HepG2 (cell line): ENCODE measurements at regions not wholly inside any gene's neighbourhood (a gene's known extent, or its start where the extent isn't known, plus 50 kb on each side); places are given as distances from the start of the nearest gene placed in this dataset.

Experiments
- ATAC-seq: fragments of 200-7000 bp; cut with Tn5 transposase; 3 replicates; pipeline ENCODE4 v1.9.1; 2020; ENCODE audit warnings: mild to moderate bottlenecking, moderate library complexity
- BruUV-seq: library from RNA; stranded (reverse); fragments of 400-500 nt; replicated peaks from 2 replicates; lab custom pipeline; 2021; lab: Mats Ljungman, UMichigan
- CTCF ChIA-PET: fragments of 300-600 bp; formaldehyde crosslinking; extraction: SDS; loops from one replicate; lab custom pipeline; 2021; ENCODE audit warnings: low total read pairs, inconsistent platforms, low intra/inter-chr PET ratio; lab: Yijun Ruan, JAX
- POLR2A ChIA-PET: fragments of 350-600 bp; sonication (Branson Sonifier 250); formaldehyde crosslinking; loops from one replicate; lab custom pipeline; 2020; ENCODE audit warnings: antibody characterized with exemption, inconsistent platforms; lab: Yijun Ruan, JAX
- DNase-seq: peaks from one replicate; pipeline ENCODE4 v3.0.0-alpha.2; 2015; ENCODE audit warnings: low spot score
- FAIRE-seq: peaks from 3 replicates; lab custom pipeline; 2011; peaks lifted over from hg19 to GRCh38; lab: Jason Lieb, UNC
- H2AFZ ChIP-seq: one replicate; pipeline ENCODE4 v1.6.1; 2011; ENCODE audit warnings: low read length, inconsistent platforms
- H3K27ac ChIP-seq: fragments of 300-600 bp; 3 replicates; pipeline ENCODE4 v1.8.0; 2011; ENCODE audit warnings: mixed run types, mild to moderate bottlenecking, mixed read lengths, low read length, inconsistent platforms; ENCODE audit not compliant: insufficient read depth; ENCODE audit errors: extremely low read length
- H3K27me3 ChIP-seq, 2 experiments: fragments of 200-600 bp in 1 of 2; 2 replicates in 1 of 2; 3 replicates in 1 of 2; pipeline versions ENCODE4 v1.6.0 to v1.8.0; 2011; ENCODE audit warnings: low read length in 2 of 2, mild to moderate bottlenecking in 2 of 2, moderate library complexity in 2 of 2, inconsistent platforms in 1 of 2; ENCODE audit not compliant: insufficient read depth in 2 of 2, control insufficient read depth in 1 of 2
- H3K36me3 ChIP-seq, 2 experiments: fragments of 200-600 bp in 1 of 2; replicated peaks in 1 of 2; 2 replicates in 1 of 2; 3 replicates in 1 of 2; pipeline versions ENCODE4 v1.5.1 to v1.8.0; 2011; ENCODE audit warnings: low read length in 2 of 2, inconsistent platforms in 1 of 2; ENCODE audit not compliant: insufficient read depth in 2 of 2, control insufficient read depth in 1 of 2
- H3K4me1 ChIP-seq: 2 replicates; pipeline ENCODE4 v1.5.1; 2012; ENCODE audit warnings: low read length, inconsistent platforms; ENCODE audit not compliant: insufficient read depth
- H3K4me2 ChIP-seq: 2 replicates; pipeline ENCODE4 v1.6.0; 2011; ENCODE audit warnings: low read depth, low read length, inconsistent platforms
- H3K4me3 ChIP-seq, 3 experiments: fragments of 200-600 bp in 1 of 3; sonication (generic), shearing (Covaris generic) in 1 of 3; replicated peaks in 1 of 3; 2 replicates each; pipeline ENCODE4 v1.5.1; 2011 to 2016; ENCODE audit warnings: low read length in 3 of 3, inconsistent platforms in 2 of 3, low read depth in 2 of 3, mild to moderate bottlenecking in 2 of 3, control low read depth in 1 of 3, mixed read lengths in 1 of 3; ENCODE audit not compliant: insufficient read depth in 1 of 3
- H3K79me2 ChIP-seq: one replicate; pipeline ENCODE4 v1.6.1; 2011; ENCODE audit warnings: low read length, inconsistent platforms; ENCODE audit not compliant: insufficient read depth
- H3K9ac ChIP-seq: 2 replicates; pipeline ENCODE4 v1.6.0; 2011; ENCODE audit warnings: mild to moderate bottlenecking, low read depth, low read length, inconsistent platforms; ENCODE audit not compliant: insufficient read depth
- H3K9me3 ChIP-seq: 2 replicates; pipeline ENCODE4 v1.5.1; 2012; ENCODE audit warnings: mild to moderate bottlenecking, low read length
- H4K20me1 ChIP-seq: 2 replicates; pipeline ENCODE4 v1.6.0; 2011; ENCODE audit warnings: inconsistent platforms, mild to moderate bottlenecking, low read length, moderate library complexity; ENCODE audit not compliant: insufficient read depth
- HOXA3 ChIP-seq: sonication (generic); formaldehyde crosslinking; IDR thresholded peaks from 2 replicates; pipeline ENCODE4 v1.5.0; 2020; ENCODE audit warnings: missing genetic modification reagents
- KMT2A ChIP-seq: sonication (generic); formaldehyde crosslinking; IDR thresholded peaks from 2 replicates; pipeline ENCODE4 v1.4.0; 2020; ENCODE audit warnings: missing genetic modification reagents
- WGBS: methylation state at CpG from one replicate; pipeline ENCODE4 v1.1.6; 2017; ENCODE audit warnings: low lambda C conversion rate; 5-methylcytosine and 5-hydroxymethylcytosine counted together
- in situ Hi-C: cut with HindIII; loops from 2 replicates; pipeline ENCODE4 v1.10.0; 2017; ENCODE audit warnings: low pct_unique_long_range_greater_than_20kb; ENCODE audit not compliant: extremely low pct_ligation_motif_present
- intact Hi-C: fragments of 100-400 bp; cut with micrococcal nuclease; formaldehyde crosslinking; loops from one replicate; pipeline ENCODE4 v1.10.0; 2022; ENCODE audit not compliant: unreplicated experiment
- TF ChIP-seq, protein P1 (sequence below): fragments of 450-650 bp; IDR thresholded peaks from 2 replicates; pipeline ENCODE4 v1.6.1; 2016
- TF ChIP-seq, protein P2 (sequence below): sonication (generic); formaldehyde crosslinking; IDR thresholded peaks from 2 replicates; pipeline ENCODE4 v1.5.1; 2020; ENCODE audit warnings: mild to moderate bottlenecking, missing genetic modification reagents, moderate library complexity
- TF ChIP-seq, protein P3 (sequence below): sonication (generic); formaldehyde crosslinking; IDR thresholded peaks from 2 replicates; pipeline ENCODE4 v1.5.0; 2020; ENCODE audit warnings: mild to moderate bottlenecking, missing genetic modification reagents, borderline replicate concordance
- TF ChIP-seq, protein P4 (sequence below), 2 experiments: IDR thresholded peaks; 2 replicates each; pipeline ENCODE4 v1.6.1; 2011 to 2012; ENCODE audit warnings: low read length in 2 of 2, borderline replicate concordance in 1 of 2, low read depth in 1 of 2, mild to moderate bottlenecking in 1 of 2, moderate library complexity in 1 of 2

DNA sequence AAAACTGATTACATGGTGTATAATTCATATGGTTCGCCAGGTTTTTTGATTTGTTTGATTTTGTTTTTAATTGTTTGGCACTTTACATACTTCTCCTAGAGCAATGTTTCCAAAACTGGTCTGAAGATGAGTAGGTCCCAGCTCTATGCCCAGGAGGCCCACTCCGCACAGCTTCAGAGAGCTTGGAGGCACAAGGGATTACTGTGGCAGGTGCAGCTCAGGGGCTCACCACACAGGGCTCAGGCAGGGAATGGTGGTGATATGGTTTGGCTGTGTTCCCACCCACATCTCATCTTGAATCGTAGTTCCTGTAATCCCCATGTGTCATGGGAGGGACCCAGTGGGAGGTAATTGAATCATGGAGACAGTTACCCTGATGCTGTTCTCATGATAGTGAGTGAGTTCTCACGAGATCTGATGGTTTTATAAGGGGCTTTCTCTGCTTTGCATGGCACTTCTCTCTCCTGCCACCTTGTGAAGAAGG, 296.6 kb downstream of the MED10 start:
- TF ChIP-seq KMT2A (CRISPR knock-in tag): no peak
- Histone ChIP-seq H4K20me1 (no peaks in the 10 kb centered on the region), H3K36me3 (no peaks in the 10 kb centered on the region), H3K27ac (no peak overlapping the region), H2AFZ (no peak overlapping the region), H3K4me1 (no peaks in the 10 kb centered on the region), H3K9me3 (no peaks in the 10 kb centered on the region), H3K4me2 (no peak overlapping the region), H3K9ac (no peak overlapping the region), H3K4me3 (no peak overlapping the region), H3K27me3 (no peaks in the 10 kb centered on the region; a peak in 2 of 5 replicates), H3K79me2 (no peaks in the 10 kb centered on the region)
- BruUV-seq: no TSS peak
- POLR2A ChIA-PET: no interaction called here
- no peak for FAIRE-seq
- in situ Hi-C loops: no loop called here
- intact Hi-C loops: no loop called here
- ATAC-seq: no peak
- WGBS: 30% methylated on average over 3 of the region's 4 CpGs
- CTCF ChIA-PET: no interaction called here
- DNase-seq: no peak

DNA sequence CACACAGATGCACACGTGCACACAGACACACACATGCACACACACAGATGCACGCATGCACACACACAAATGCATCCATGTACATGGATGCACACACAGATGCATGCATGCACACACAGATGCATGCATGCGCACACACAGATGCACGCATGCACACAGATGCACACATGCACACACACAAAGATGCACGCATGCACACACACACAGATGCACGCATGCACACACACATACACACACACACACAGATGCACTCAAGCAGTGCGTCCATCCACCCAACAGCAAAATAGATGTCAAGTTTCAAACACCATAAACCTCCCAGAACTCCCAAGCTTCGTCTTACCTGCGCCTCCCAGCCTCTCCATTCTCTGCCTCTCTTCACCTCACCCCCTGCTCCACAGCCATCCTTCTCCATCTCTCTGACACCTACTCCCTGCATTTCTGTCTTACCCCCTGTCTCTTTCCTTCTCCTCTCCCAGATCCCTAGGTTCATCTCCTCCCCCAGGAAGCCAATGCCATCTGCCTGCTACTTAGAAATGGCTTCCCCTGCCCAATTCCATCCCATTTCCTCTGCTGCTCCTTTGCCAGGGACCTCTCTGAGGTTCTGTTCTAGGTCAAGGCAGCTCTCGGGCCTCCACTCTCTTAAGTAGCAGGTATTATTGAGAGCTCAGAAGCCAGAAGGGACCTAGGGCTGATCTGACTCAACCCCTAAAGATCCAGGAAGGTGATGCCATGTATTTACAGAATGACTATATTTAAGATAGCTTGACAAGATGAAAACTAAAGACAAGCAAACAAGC, 297.2 kb downstream of the MED10 start:
- 6% methylated on average over 4 of the region's 10 CpGs for WGBS
- FAIRE-seq: no peak

More for the DNA sequence above, 297.2 kb downstream of the MED10 start:
- Histone ChIP-seq H4K20me1 (no peaks in the 10 kb centered on the region), H3K27ac (no peak overlapping the region)
- TF ChIP-seq, protein P1, sequence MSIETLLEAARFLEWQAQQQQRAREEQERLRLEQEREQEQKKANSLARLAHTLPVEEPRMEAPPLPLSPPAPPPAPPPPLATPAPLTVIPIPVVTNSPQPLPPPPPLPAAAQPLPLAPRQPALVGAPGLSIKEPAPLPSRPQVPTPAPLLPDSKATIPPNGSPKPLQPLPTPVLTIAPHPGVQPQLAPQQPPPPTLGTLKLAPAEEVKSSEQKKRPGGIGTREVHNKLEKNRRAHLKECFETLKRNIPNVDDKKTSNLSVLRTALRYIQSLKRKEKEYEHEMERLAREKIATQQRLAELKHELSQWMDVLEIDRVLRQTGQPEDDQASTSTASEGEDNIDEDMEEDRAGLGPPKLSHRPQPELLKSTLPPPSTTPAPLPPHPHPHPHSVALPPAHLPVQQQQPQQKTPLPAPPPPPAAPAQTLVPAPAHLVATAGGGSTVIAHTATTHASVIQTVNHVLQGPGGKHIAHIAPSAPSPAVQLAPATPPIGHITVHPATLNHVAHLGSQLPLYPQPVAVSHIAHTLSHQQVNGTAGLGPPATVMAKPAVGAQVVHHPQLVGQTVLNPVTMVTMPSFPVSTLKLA: peak; percentile 71
- TF ChIP-seq, protein P2, sequence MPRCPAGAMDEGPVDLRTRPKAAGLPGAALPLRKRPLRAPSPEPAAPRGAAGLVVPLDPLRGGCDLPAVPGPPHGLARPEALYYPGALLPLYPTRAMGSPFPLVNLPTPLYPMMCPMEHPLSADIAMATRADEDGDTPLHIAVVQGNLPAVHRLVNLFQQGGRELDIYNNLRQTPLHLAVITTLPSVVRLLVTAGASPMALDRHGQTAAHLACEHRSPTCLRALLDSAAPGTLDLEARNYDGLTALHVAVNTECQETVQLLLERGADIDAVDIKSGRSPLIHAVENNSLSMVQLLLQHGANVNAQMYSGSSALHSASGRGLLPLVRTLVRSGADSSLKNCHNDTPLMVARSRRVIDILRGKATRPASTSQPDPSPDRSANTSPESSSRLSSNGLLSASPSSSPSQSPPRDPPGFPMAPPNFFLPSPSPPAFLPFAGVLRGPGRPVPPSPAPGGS (CRISPR knock-in tag): no peak
- TF ChIP-seq, protein P3, sequence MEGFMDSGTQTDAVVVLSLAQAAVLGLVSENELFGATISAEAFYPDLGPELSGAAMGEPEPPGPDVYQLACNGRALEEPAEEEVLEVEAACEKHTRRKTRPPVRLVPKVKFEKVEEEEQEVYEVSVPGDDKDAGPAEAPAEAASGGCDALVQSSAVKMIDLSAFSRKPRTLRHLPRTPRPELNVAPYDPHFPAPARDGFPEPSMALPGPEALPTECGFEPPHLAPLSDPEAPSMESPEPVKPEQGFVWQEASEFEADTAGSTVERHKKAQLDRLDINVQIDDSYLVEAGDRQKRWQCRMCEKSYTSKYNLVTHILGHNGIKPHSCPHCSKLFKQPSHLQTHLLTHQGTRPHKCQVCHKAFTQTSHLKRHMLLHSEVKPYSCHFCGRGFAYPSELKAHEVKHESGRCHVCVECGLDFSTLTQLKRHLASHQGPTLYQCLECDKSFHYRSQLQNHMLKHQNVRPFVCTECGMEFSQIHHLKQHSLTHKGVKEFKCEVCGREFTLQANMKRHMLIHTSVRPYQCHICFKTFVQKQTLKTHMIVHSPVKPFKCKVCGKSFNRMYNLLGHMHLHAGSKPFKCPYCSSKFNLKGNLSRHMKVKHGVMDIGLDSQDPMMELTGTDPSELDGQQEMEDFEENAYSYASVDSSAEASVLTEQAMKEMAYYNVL (CRISPR knock-in tag): no peak
- no peak for TF ChIP-seq HOXA3 (CRISPR knock-in tag)
- TF ChIP-seq, protein P4, sequence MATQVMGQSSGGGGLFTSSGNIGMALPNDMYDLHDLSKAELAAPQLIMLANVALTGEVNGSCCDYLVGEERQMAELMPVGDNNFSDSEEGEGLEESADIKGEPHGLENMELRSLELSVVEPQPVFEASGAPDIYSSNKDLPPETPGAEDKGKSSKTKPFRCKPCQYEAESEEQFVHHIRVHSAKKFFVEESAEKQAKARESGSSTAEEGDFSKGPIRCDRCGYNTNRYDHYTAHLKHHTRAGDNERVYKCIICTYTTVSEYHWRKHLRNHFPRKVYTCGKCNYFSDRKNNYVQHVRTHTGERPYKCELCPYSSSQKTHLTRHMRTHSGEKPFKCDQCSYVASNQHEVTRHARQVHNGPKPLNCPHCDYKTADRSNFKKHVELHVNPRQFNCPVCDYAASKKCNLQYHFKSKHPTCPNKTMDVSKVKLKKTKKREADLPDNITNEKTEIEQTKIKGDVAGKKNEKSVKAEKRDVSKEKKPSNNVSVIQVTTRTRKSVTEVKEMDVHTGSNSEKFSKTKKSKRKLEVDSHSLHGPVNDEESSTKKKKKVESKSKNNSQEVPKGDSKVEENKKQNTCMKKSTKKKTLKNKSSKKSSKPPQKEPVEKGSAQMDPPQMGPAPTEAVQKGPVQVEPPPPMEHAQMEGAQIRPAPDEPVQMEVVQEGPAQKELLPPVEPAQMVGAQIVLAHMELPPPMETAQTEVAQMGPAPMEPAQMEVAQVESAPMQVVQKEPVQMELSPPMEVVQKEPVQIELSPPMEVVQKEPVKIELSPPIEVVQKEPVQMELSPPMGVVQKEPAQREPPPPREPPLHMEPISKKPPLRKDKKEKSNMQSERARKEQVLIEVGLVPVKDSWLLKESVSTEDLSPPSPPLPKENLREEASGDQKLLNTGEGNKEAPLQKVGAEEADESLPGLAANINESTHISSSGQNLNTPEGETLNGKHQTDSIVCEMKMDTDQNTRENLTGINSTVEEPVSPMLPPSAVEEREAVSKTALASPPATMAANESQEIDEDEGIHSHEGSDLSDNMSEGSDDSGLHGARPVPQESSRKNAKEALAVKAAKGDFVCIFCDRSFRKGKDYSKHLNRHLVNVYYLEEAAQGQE (IDR thresholded peaks at IDR 0.05; ENCODE audit: borderline replicate concordance in 1 of 2, low read depth in 1 of 2, low read length in 2 of 2): no peak
- TF ChIP-seq, all 625 proteins: peak for 1
- Histone ChIP-seq H3K4me1 (no peaks in the 10 kb centered on the region), H3K4me2 (no peak overlapping the region), H3K9ac (no peak overlapping the region), H3K27me3 (no peaks in the 10 kb centered on the region; a peak in 2 of 5 replicates), H2AFZ (no peak overlapping the region), H3K79me2 (no peaks in the 10 kb centered on the region), H3K9me3 (no peaks in the 10 kb centered on the region), H3K36me3 (no peaks in the 10 kb centered on the region), H3K4me3 (no peak overlapping the region)
- in situ Hi-C loops: no loop called here
- POLR2A ChIA-PET: no interaction called here
- no peak for ATAC-seq
- intact Hi-C loops: no loop called here
- no peak for DNase-seq
- CTCF ChIA-PET: no interaction called here
- no TSS peak for BruUV-seq
